ENCODE measurements at regions not wholly inside any gene's neighbourhood (a gene's known extent, or its start where the extent isn't known, plus 50 kb on each side); places are given as distances from the start of the nearest gene placed in this dataset.

GRCh38 chr12:94731733-94732360, 81.5 kb upstream of the TMCC3 start:
- ATAC-seq (ENCODE audit: insufficient number of reproducible peaks, low FRiP score, low read depth) (no peak), DNase-seq (ENCODE audit: low spot score) (no peak)
- Histone ChIP-seq H3K36me3 (no peaks in the 10 kb centered on the region), H3K9me3 (no peaks in the 10 kb centered on the region), H3K4me3 (no peak overlapping the region), H3K4me1 (ENCODE audit: control insufficient read depth in 1 of 2, low read depth in 2 of 2) (no peaks in the 10 kb centered on the region), H3K27ac (no peak overlapping the region), H3K27me3 (replicated peaks; ENCODE audit: insufficient read depth) (no peaks in the 10 kb centered on the region)
- TF ChIP-seq CTCF (IDR thresholded peaks at IDR 0.05): no peak

GRCh38 chr12:94730847-94731246, 80.5 kb upstream of the TMCC3 start:
- ATAC-seq (ENCODE audit: insufficient number of reproducible peaks, low FRiP score, low read depth) (no peak), DNase-seq (ENCODE audit: low spot score) (no peak)
- Histone ChIP-seq H3K36me3 (no peaks in the 10 kb centered on the region), H3K4me1 (ENCODE audit: control insufficient read depth in 1 of 2, low read depth in 2 of 2) (no peaks in the 10 kb centered on the region), H3K27ac (no peak overlapping the region), H3K27me3 (replicated peaks; ENCODE audit: insufficient read depth) (no peaks in the 10 kb centered on the region), H3K4me3 (no peak overlapping the region), H3K9me3 (no peaks in the 10 kb centered on the region)
- no peak for TF ChIP-seq CTCF (IDR thresholded peaks at IDR 0.05)

- ATAC-seq (ENCODE audit: insufficient number of reproducible peaks, low FRiP score, low read depth) (no peak), DNase-seq (ENCODE audit: low spot score) (no peak)
- no peaks in the 10 kb centered on the region for H3K4me1 ChIP-seq (ENCODE audit: control insufficient read depth in 1 of 2, low read depth in 2 of 2)
- H3K27ac ChIP-seq: no peak overlapping the region
- no peak for TF ChIP-seq CTCF (IDR thresholded peaks at IDR 0.05)
- no peaks in the 10 kb centered on the region for H3K36me3 ChIP-seq
- H3K4me3 ChIP-seq: no peak overlapping the region
- H3K9me3 ChIP-seq: no peaks in the 10 kb centered on the region
- H3K27me3 ChIP-seq (replicated peaks; ENCODE audit: insufficient read depth): no peaks in the 10 kb centered on the region
These were observed 76.0 kb upstream of the TMCC3 start for GRCh38 chr12:94726236-94726835.

GRCh38 chr12:94725375-94726168, 75.2 kb upstream of the TMCC3 start:
- peak; percentile 24 for TF ChIP-seq CTCF (IDR thresholded peaks at IDR 0.05)
- Histone ChIP-seq H3K27me3 (replicated peaks; ENCODE audit: insufficient read depth) (no peaks in the 10 kb centered on the region), H3K36me3 (no peaks in the 10 kb centered on the region), H3K4me1 (ENCODE audit: control insufficient read depth in 1 of 2, low read depth in 2 of 2) (no peaks in the 10 kb centered on the region), H3K9me3 (no peaks in the 10 kb centered on the region), H3K27ac (no peak overlapping the region), H3K4me3 (no peak overlapping the region)
- DNase-seq (ENCODE audit: low spot score) (no peak), ATAC-seq (ENCODE audit: insufficient number of reproducible peaks, low FRiP score, low read depth) (no peak)

GRCh38 chr12:94722664-94723063, 72.3 kb upstream of the TMCC3 start:
- H3K4me1 ChIP-seq (ENCODE audit: control insufficient read depth in 1 of 2, low read depth in 2 of 2): no peaks in the 10 kb centered on the region
- DNase-seq (ENCODE audit: low spot score) (no peak), ATAC-seq (ENCODE audit: insufficient number of reproducible peaks, low FRiP score, low read depth) (no peak)
- no peak for TF ChIP-seq CTCF (IDR thresholded peaks at IDR 0.05)
- no peak overlapping the region for H3K4me3 ChIP-seq
- no peak overlapping the region for H3K27ac ChIP-seq
- H3K36me3 ChIP-seq: no peaks in the 10 kb centered on the region
- no peaks in the 10 kb centered on the region for H3K9me3 ChIP-seq
- H3K27me3 ChIP-seq (replicated peaks; ENCODE audit: insufficient read depth): no peaks in the 10 kb centered on the region

All from thoracic aorta (tissue), 2 donors.